ENCODE measurements at regions not wholly inside any gene's neighbourhood (a gene's known extent, or its start where the extent isn't known, plus 50 kb on each side); places are given as distances from the start of the nearest gene placed in this dataset.

DNA sequence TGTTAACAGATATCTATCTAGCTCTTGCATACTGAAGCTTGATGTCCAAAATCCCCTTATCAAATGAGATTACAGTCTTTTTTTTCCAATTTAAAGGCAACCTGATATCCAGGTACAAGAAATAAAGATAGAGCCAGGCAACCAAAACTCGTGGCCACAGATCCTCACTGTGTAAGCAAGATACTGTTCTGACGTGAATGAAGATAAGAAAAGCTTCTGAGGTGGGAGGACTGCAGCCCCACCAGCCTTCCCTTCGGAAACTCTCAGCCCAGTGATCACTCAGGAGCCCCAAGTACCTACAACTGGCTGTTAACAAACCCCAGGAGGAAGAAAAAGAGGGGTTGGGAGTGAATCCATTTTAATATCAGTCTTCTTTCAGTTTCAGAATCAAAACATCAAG lies 191.6 kb downstream of the EFNB2 start:
- H3K4me1 Mint-ChIP-seq = peaks cover 19% of the 10 kb centered on the region
- H3K4me2 ChIP-seq = no peak overlapping the region
- DNase-seq (ENCODE audit: low spot score) = no peak

More for the DNA sequence above, 191.6 kb downstream of the EFNB2 start:
- no peak for TF ChIP-seq EZH2phosphoT487 (IDR thresholded peaks at IDR 0.05; ENCODE audit: unreplicated experiment)
- TF ChIP-seq POLR2AphosphoS5 (IDR thresholded peaks at IDR 0.05; ENCODE audit: low read depth) = no peak
- TF ChIP-seq CTCF (conservative IDR thresholded peaks at IDR 0.05; ENCODE audit: low read depth in 2 of 2) = no peak
- TF ChIP-seq, protein P1, sequence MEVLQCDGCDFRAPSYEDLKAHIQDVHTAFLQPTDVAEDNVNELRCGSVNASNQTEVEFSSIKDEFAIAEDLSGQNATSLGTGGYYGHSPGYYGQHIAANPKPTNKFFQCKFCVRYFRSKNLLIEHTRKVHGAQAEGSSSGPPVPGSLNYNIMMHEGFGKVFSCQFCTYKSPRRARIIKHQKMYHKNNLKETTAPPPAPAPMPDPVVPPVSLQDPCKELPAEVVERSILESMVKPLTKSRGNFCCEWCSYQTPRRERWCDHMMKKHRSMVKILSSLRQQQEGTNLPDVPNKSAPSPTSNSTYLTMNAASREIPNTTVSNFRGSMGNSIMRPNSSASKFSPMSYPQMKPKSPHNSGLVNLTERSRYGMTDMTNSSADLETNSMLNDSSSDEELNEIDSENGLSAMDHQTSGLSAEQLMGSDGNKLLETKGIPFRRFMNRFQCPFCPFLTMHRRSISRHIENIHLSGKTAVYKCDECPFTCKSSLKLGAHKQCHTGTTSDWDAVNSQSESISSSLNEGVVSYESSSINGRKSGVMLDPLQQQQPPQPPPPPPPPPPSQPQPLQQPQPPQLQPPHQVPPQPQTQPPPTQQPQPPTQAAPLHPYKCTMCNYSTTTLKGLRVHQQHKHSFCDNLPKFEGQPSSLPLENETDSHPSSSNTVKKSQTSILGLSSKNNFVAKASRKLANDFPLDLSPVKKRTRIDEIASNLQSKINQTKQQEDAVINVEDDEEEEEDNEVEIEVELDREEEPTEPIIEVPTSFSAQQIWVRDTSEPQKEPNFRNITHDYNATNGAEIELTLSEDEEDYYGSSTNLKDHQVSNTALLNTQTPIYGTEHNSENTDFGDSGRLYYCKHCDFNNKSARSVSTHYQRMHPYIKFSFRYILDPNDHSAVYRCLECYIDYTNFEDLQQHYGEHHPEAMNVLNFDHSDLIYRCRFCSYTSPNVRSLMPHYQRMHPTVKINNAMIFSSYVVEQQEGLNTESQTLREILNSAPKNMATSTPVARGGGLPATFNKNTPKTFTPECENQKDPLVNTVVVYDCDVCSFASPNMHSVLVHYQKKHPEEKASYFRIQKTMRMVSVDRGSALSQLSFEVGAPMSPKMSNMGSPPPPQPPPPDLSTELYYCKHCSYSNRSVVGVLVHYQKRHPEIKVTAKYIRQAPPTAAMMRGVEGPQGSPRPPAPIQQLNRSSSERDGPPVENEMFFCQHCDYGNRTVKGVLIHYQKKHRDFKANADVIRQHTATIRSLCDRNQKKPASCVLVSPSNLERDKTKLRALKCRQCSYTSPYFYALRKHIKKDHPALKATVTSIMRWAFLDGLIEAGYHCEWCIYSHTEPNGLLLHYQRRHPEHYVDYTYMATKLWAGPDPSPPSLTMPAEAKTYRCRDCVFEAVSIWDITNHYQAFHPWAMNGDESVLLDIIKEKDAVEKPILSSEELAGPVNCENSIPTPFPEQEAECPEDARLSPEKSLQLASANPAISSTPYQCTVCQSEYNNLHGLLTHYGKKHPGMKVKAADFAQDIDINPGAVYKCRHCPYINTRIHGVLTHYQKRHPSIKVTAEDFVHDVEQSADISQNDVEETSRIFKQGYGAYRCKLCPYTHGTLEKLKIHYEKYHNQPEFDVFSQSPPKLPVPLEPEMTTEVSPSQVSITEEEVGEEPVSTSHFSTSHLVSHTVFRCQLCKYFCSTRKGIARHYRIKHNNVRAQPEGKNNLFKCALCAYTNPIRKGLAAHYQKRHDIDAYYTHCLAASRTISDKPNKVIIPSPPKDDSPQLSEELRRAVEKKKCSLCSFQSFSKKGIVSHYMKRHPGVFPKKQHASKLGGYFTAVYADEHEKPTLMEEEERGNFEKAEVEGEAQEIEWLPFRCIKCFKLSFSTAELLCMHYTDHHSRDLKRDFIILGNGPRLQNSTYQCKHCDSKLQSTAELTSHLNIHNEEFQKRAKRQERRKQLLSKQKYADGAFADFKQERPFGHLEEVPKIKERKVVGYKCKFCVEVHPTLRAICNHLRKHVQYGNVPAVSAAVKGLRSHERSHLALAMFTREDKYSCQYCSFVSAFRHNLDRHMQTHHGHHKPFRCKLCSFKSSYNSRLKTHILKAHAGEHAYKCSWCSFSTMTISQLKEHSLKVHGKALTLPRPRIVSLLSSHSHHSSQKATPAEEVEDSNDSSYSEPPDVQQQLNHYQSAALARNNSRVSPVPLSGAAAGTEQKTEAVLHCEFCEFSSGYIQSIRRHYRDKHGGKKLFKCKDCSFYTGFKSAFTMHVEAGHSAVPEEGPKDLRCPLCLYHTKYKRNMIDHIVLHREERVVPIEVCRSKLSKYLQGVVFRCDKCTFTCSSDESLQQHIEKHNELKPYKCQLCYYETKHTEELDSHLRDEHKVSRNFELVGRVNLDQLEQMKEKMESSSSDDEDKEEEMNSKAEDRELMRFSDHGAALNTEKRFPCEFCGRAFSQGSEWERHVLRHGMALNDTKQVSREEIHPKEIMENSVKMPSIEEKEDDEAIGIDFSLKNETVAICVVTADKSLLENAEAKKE (CRISPR knock-in tag; IDR thresholded peaks at IDR 0.05) = no peak
- no peak for TF ChIP-seq STAT1 (IDR thresholded peaks at IDR 0.05; ENCODE audit: unreplicated experiment)
- TF ChIP-seq, protein P2, sequence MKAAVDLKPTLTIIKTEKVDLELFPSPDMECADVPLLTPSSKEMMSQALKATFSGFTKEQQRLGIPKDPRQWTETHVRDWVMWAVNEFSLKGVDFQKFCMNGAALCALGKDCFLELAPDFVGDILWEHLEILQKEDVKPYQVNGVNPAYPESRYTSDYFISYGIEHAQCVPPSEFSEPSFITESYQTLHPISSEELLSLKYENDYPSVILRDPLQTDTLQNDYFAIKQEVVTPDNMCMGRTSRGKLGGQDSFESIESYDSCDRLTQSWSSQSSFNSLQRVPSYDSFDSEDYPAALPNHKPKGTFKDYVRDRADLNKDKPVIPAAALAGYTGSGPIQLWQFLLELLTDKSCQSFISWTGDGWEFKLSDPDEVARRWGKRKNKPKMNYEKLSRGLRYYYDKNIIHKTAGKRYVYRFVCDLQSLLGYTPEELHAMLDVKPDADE (IDR thresholded peaks at IDR 0.05) = no peak
- TF ChIP-seq EZH2 (IDR thresholded peaks at IDR 0.05; ENCODE audit: low read depth, unreplicated experiment) = no peak
- Histone ChIP-seq H3K4me1 (ENCODE audit: insufficient read depth) (peaks cover 29% of the 10 kb centered on the region), H3K79me2 (replicated peaks; ENCODE audit: insufficient read depth) (no peaks in the 10 kb centered on the region), H3K36me3 (ENCODE audit: insufficient read depth) (peaks cover 8% of the 10 kb centered on the region), H3F3A (replicated peaks; ENCODE audit: low read depth) (no peaks in the 10 kb centered on the region), H4K20me1 (replicated peaks; ENCODE audit: insufficient read depth) (no peaks in the 10 kb centered on the region), H3K27me3 (ENCODE audit: insufficient read depth) (peaks cover 4% of the 10 kb centered on the region; the same call in 1 of the 2 replicates), H3K9me2 (ENCODE audit: insufficient read depth) (no peaks in the 10 kb centered on the region), H2AFZ (peak overlapping the region; percentile 28; the same call in 1 of the 2 replicates), H3K4me3 (no peak overlapping the region), H3K27ac (ENCODE audit: low read depth) (no peak overlapping the region)
- peak; percentile 60 for ATAC-seq
- no peak overlapping the region for H3K4me3 Mint-ChIP-seq
- H3K27ac Mint-ChIP-seq = 0 out of 2 replicates have a peak overlapping the region, but pooled peaks have one; percentile 20
- H3K27me3 Mint-ChIP-seq (ENCODE audit: insufficient read depth, low read depth, poor library complexity) = peaks cover 8% of the 10 kb centered on the region
- peaks cover 26% of the 10 kb centered on the region for H3K9me3 Mint-ChIP-seq
- H3K36me3 Mint-ChIP-seq (ENCODE audit: low read depth) = peaks cover 19% of the 10 kb centered on the region

All from GM23338 (cell line).